Myocyte (in vitro differentiated cells): ENCODE measurements at regions not wholly inside any gene's neighbourhood (a gene's known extent, or its start where the extent isn't known, plus 50 kb on each side); places are given as distances from the start of the nearest gene placed in this dataset.
"Not testable (repeated sequence)": the region's sequence is repeated elsewhere in the genome, so short reads cannot be mapped to it uniquely, and the experiment has no call there.

Experiments
- DNase-seq: peaks from one replicate; pipeline ENCODE4 v3.0.0-alpha.2; 2012; ENCODE audit warnings: low read depth

- DNase-seq, result no peak
Measured at GRCh38 chr13:88840085-88840484, 1168.9 kb downstream of the SLITRK5 start.

GRCh38 chr13:88852293-88852692 lies 1181.1 kb downstream of the SLITRK5 start:
- DNase-seq, result not testable (repeated sequence)

- DNase-seq, result no peak
Measured at GRCh38 chr13:88857256-88857655, 1186.1 kb downstream of the SLITRK5 start.

GRCh38 chr13:88862095-88862620 lies 1191.0 kb downstream of the SLITRK5 start:
- no peak for DNase-seq

- DNase-seq, result no peak
Measured at GRCh38 chr13:88863116-88863515, 1191.9 kb downstream of the SLITRK5 start.

GRCh38 chr13:88866195-88866594 lies 1195.0 kb downstream of the SLITRK5 start:
- no peak for DNase-seq

- no peak for DNase-seq
Measured at GRCh38 chr13:88883741-88884140, 1212.6 kb downstream of the SLITRK5 start.

- DNase-seq, result no peak
Measured at GRCh38 chr13:88887045-88887662, 1216.0 kb downstream of the SLITRK5 start.

- DNase-seq, result no peak
Measured at GRCh38 chr13:88895261-88895941, 1224.2 kb downstream of the SLITRK5 start.

GRCh38 chr13:88896466-88896865 lies 1225.3 kb downstream of the SLITRK5 start:
- DNase-seq, result no peak

- DNase-seq, result no peak
Measured at GRCh38 chr13:88908961-88909441, 1237.8 kb downstream of the SLITRK5 start.

- DNase-seq, result no peak
Measured at GRCh38 chr13:88919970-88920628, 1248.9 kb downstream of the SLITRK5 start.

GRCh38 chr13:88925954-88926353 lies 1254.8 kb downstream of the SLITRK5 start:
- DNase-seq, result no peak

- DNase-seq, result no peak
Measured at GRCh38 chr13:88926890-88927502, 1255.8 kb downstream of the SLITRK5 start.

- DNase-seq, result no peak
Measured at GRCh38 chr13:88932950-88933349, 1261.8 kb downstream of the SLITRK5 start.

GRCh38 chr13:88937384-88937783 lies 1266.2 kb downstream of the SLITRK5 start:
- no peak for DNase-seq

GRCh38 chr13:88945793-88946192 lies 1274.6 kb downstream of the SLITRK5 start:
- DNase-seq, result no peak

GRCh38 chr13:88948501-88948900 lies 1277.3 kb downstream of the SLITRK5 start:
- no peak for DNase-seq

- DNase-seq, result no peak
Measured at GRCh38 chr13:88958821-88959220, 1287.7 kb downstream of the SLITRK5 start.

- DNase-seq, result no peak
Measured at GRCh38 chr13:88976466-88976865, 1305.3 kb downstream of the SLITRK5 start.

GRCh38 chr13:88978607-88979006 lies 1307.4 kb downstream of the SLITRK5 start:
- DNase-seq, result no peak
